Trophoblast cell (in vitro differentiated cells and primary cell): ENCODE measurements at regions not wholly inside any gene's neighbourhood (a gene's known extent, or its start where the extent isn't known, plus 50 kb on each side); places are given as distances from the start of the nearest gene placed in this dataset.

Experiments
- DNase-seq, 2 donors: peaks; one replicate each; pipeline ENCODE4 v3.0.0-alpha.2; 2016
- H2AFZ ChIP-seq: 2 replicates; pipeline ENCODE4 v1.6.1; 2013; ENCODE audit warnings: low read length, moderate library complexity, mild to moderate bottlenecking; ENCODE audit not compliant: insufficient read depth, poor library complexity
- H2AK5ac ChIP-seq: 2 replicates; pipeline ENCODE4 v1.6.1; 2013; ENCODE audit warnings: mild to moderate bottlenecking, low read length
- H2BK120ac ChIP-seq: 2 replicates; pipeline ENCODE4 v1.6.1; 2013; ENCODE audit warnings: low read length, mild to moderate bottlenecking, moderate library complexity; ENCODE audit not compliant: insufficient read depth, poor library complexity
- H2BK12ac ChIP-seq: 2 replicates; pipeline ENCODE4 v1.6.1; 2013; ENCODE audit warnings: mild to moderate bottlenecking, low read length, moderate library complexity
- H2BK5ac ChIP-seq: 2 replicates; pipeline ENCODE4 v1.6.1; 2013; ENCODE audit warnings: low read length, low read depth, moderate library complexity, mild to moderate bottlenecking; ENCODE audit not compliant: poor library complexity
- H3K14ac ChIP-seq: 2 replicates; pipeline ENCODE4 v1.6.1; 2013; ENCODE audit warnings: mild to moderate bottlenecking, low read length
- H3K18ac ChIP-seq: 2 replicates; pipeline ENCODE4 v1.6.1; 2013; ENCODE audit warnings: mild to moderate bottlenecking, low read length
- H3K23ac ChIP-seq: 2 replicates; pipeline ENCODE4 v1.6.1; 2013; ENCODE audit warnings: low read length
- H3K27ac ChIP-seq: 2 replicates; pipeline ENCODE4 v1.5.1; 2013; ENCODE audit warnings: low read depth, mild to moderate bottlenecking, inconsistent platforms, low read length, moderate library complexity
- H3K27me3 ChIP-seq: 2 replicates; pipeline ENCODE4 v1.6.1; 2013; ENCODE audit warnings: inconsistent platforms, mild to moderate bottlenecking, low read length, moderate library complexity; ENCODE audit not compliant: insufficient read depth
- H3K36me3 ChIP-seq, 2 experiments: 1 replicate in 1 of 2; 2 replicates in 1 of 2; pipeline ENCODE4 v1.6.1; 2013; ENCODE audit warnings: low read length in 2 of 2, mild to moderate bottlenecking in 2 of 2, moderate library complexity in 1 of 2; ENCODE audit not compliant: insufficient read depth in 2 of 2, control insufficient read depth in 1 of 2
- H3K4ac ChIP-seq: 2 replicates; pipeline ENCODE4 v1.6.1; 2013; ENCODE audit warnings: low read depth, mild to moderate bottlenecking, low read length, moderate library complexity
- H3K4me1 ChIP-seq, 2 experiments: 1 replicate in 1 of 2; 2 replicates in 1 of 2; pipeline ENCODE4 v1.6.1; 2013; ENCODE audit warnings: low read length in 2 of 2, mild to moderate bottlenecking in 2 of 2, moderate library complexity in 1 of 2; ENCODE audit not compliant: insufficient read depth in 2 of 2, control insufficient read depth in 1 of 2
- H3K4me2 ChIP-seq: 2 replicates; pipeline ENCODE4 v1.6.1; 2013; ENCODE audit warnings: inconsistent platforms, mild to moderate bottlenecking, low read length, moderate library complexity
- H3K4me3 ChIP-seq: 2 replicates; pipeline ENCODE4 v1.5.1; 2013; ENCODE audit warnings: mild to moderate bottlenecking, low read depth, low read length, inconsistent platforms
- H3K79me1 ChIP-seq: one replicate; pipeline ENCODE4 v1.6.1; 2013; ENCODE audit warnings: low read length
- H3K79me2 ChIP-seq: 2 replicates; pipeline ENCODE4 v1.6.1; 2013; ENCODE audit warnings: low read length, mild to moderate bottlenecking; ENCODE audit not compliant: control insufficient read depth, insufficient read depth, poor library complexity
- H3K9ac ChIP-seq: 2 replicates; pipeline ENCODE4 v1.6.1; 2013; ENCODE audit warnings: mild to moderate bottlenecking, low read length
- H3K9me3 ChIP-seq: 2 replicates; pipeline ENCODE4 v1.6.1; 2013; ENCODE audit warnings: low read depth, mild to moderate bottlenecking, control low read depth, inconsistent platforms, low read length; ENCODE audit not compliant: insufficient read depth
- H4K12ac ChIP-seq: 2 replicates; pipeline ENCODE4 v1.6.1; 2013; ENCODE audit warnings: low read depth, mild to moderate bottlenecking, low read length, moderate library complexity
- H4K8ac ChIP-seq: 2 replicates; pipeline ENCODE4 v1.6.1; 2013; ENCODE audit warnings: low read depth, mild to moderate bottlenecking, low read length, moderate library complexity
- H4K91ac ChIP-seq: one replicate; pipeline ENCODE4 v1.6.1; 2013; ENCODE audit warnings: low read depth, mild to moderate bottlenecking, low read length, moderate library complexity
- WGBS: extraction: QIAGEN DNeasy Blood & Tissue Kit; methylation state at CpG from one replicate; pipeline ENCODE4 v1.1.7; 2013; ENCODE audit warnings: missing lambda C conversion rate; ENCODE audit not compliant: insufficient read length, insufficient coverage; ENCODE audit errors: extremely low coverage; 5-methylcytosine and 5-hydroxymethylcytosine counted together

- DNase-seq, result peak; percentile 71 to 87
- H3K18ac ChIP-seq, result no peak overlapping the region
- H2BK5ac ChIP-seq, result no peak overlapping the region
- H2AFZ ChIP-seq, result no peak overlapping the region
- H2AK5ac ChIP-seq, result no peak overlapping the region
- no peaks in the 10 kb centered on the region for H3K79me2 ChIP-seq
- H3K27me3 ChIP-seq, result no peaks in the 10 kb centered on the region
- H4K8ac ChIP-seq, result no peak overlapping the region
- no peak overlapping the region for H3K4me3 ChIP-seq
- no peak overlapping the region for H2BK12ac ChIP-seq
- no peak overlapping the region for H4K12ac ChIP-seq
- no peak overlapping the region for H3K4me2 ChIP-seq
- WGBS, result no CpG with 5 or more reads among the region's 4 CpGs
- H2BK120ac ChIP-seq, result no peak overlapping the region
- H3K4ac ChIP-seq, result no peak overlapping the region
- H3K23ac ChIP-seq, result no peak overlapping the region
- H3K9ac ChIP-seq, result no peak overlapping the region
- H3K9me3 ChIP-seq, result no peaks in the 10 kb centered on the region
- no peak overlapping the region for H3K14ac ChIP-seq
- peaks cover 2% of the 10 kb centered on the region for H3K79me1 ChIP-seq
- H4K91ac ChIP-seq, result no peak overlapping the region
- peaks cover 10 to 11% of the 10 kb centered on the region in 2 experiments for H3K4me1 ChIP-seq
- H3K27ac ChIP-seq, result no peak overlapping the region
- no peaks in the 10 kb centered on the region for H3K36me3 ChIP-seq
Measured at GRCh38 chr2:176419591-176420071, 150.4 kb downstream of the MTX2 start.

GRCh38 chr2:176421297-176422050, 152.2 kb downstream of the MTX2 start:
- no peaks in the 10 kb centered on the region for H3K79me2 ChIP-seq
- peak overlapping the region; percentile 28 for H3K4me2 ChIP-seq
- H3K4ac ChIP-seq, result no peak overlapping the region
- H3K23ac ChIP-seq, result no peak overlapping the region
- no peaks in the 10 kb centered on the region for H3K36me3 ChIP-seq
- H2AFZ ChIP-seq, result no peak overlapping the region
- peak overlapping the region; percentile 30 for H2BK120ac ChIP-seq
- H3K18ac ChIP-seq, result no peak overlapping the region
- no peak overlapping the region for H3K14ac ChIP-seq
- peak overlapping the region; percentile 32 for H4K91ac ChIP-seq
- peaks cover 12% of the 10 kb centered on the region in 2 experiments for H3K4me1 ChIP-seq
- H4K12ac ChIP-seq, result no peak overlapping the region
- H3K9me3 ChIP-seq, result no peaks in the 10 kb centered on the region
- no peak overlapping the region for H3K9ac ChIP-seq
- peak in 1 of 2 donors; percentile 31 for DNase-seq
- peak overlapping the region; percentile 13 for H2BK5ac ChIP-seq
- H4K8ac ChIP-seq, result no peak overlapping the region
- no peak overlapping the region for H2AK5ac ChIP-seq
- H3K4me3 ChIP-seq, result no peak overlapping the region
- H3K27ac ChIP-seq, result peak overlapping the region; percentile 30
- WGBS, result no CpG with 5 or more reads among the region's 5 CpGs
- H3K79me1 ChIP-seq, result peaks cover 2% of the 10 kb centered on the region
- no peaks in the 10 kb centered on the region for H3K27me3 ChIP-seq
- peak overlapping the region; percentile 6 for H2BK12ac ChIP-seq

- DNase-seq, result no peak
- Histone ChIP-seq H3K4me1 (peaks cover 12% of the 10 kb centered on the region in 2 experiments), H4K8ac (no peak overlapping the region), H4K12ac (no peak overlapping the region), H3K36me3 (no peaks in the 10 kb centered on the region), H3K4me2 (no peak overlapping the region), H3K79me1 (peaks cover 2% of the 10 kb centered on the region), H3K9me3 (no peaks in the 10 kb centered on the region), H2AK5ac (no peak overlapping the region), H4K91ac (no peak overlapping the region), H3K9ac (no peak overlapping the region), H3K4ac (no peak overlapping the region), H2AFZ (no peak overlapping the region), H3K79me2 (no peaks in the 10 kb centered on the region), H3K14ac (no peak overlapping the region), H3K27ac (no peak overlapping the region), H2BK120ac (no peak overlapping the region), H3K23ac (no peak overlapping the region), H3K4me3 (no peak overlapping the region), H2BK12ac (no peak overlapping the region), H3K18ac (no peak overlapping the region), H2BK5ac (no peak overlapping the region), H3K27me3 (no peaks in the 10 kb centered on the region)
- no CpG with 5 or more reads among the region's 2 CpGs for WGBS
Measured at GRCh38 chr2:176423819-176424218, 154.6 kb downstream of the MTX2 start.

GRCh38 chr2:176424746-176425145, 155.5 kb downstream of the MTX2 start:
- H2BK5ac ChIP-seq, result no peak overlapping the region
- H3K4ac ChIP-seq, result no peak overlapping the region
- H3K79me1 ChIP-seq, result peaks cover 2% of the 10 kb centered on the region
- H3K14ac ChIP-seq, result no peak overlapping the region
- H3K9me3 ChIP-seq, result no peaks in the 10 kb centered on the region
- H2BK120ac ChIP-seq, result no peak overlapping the region
- H2AK5ac ChIP-seq, result no peak overlapping the region
- H3K36me3 ChIP-seq, result no peaks in the 10 kb centered on the region
- H3K18ac ChIP-seq, result no peak overlapping the region
- no peaks in the 10 kb centered on the region for H3K27me3 ChIP-seq
- H4K91ac ChIP-seq, result no peak overlapping the region
- no peak overlapping the region for H3K9ac ChIP-seq
- no CpG with 5 or more reads among the region's 2 CpGs for WGBS
- no peak overlapping the region for H3K23ac ChIP-seq
- no peak overlapping the region for H3K27ac ChIP-seq
- no peak overlapping the region for H4K12ac ChIP-seq
- no peak for DNase-seq
- H2BK12ac ChIP-seq, result no peak overlapping the region
- H3K4me3 ChIP-seq, result no peak overlapping the region
- H3K79me2 ChIP-seq, result no peaks in the 10 kb centered on the region
- H4K8ac ChIP-seq, result no peak overlapping the region
- H2AFZ ChIP-seq, result no peak overlapping the region
- peaks cover 5 to 7% of the 10 kb centered on the region in 2 experiments for H3K4me1 ChIP-seq
- no peak overlapping the region for H3K4me2 ChIP-seq
